Heart left ventricle (tissue), 16 donors: ENCODE measurements at regions not wholly inside any gene's neighbourhood (a gene's known extent, or its start where the extent isn't known, plus 50 kb on each side); places are given as distances from the start of the nearest gene placed in this dataset.

Source experiments
- ATAC-seq, 4 donors: fragments of 200-7000 bp; cut with Tn5 transposase; one replicate each; pipeline ENCODE4 v1.9.1; 2020 to 2022; ENCODE audit warnings: moderate library complexity in 4 of 4, mild to moderate bottlenecking in 3 of 4, moderate number of reproducible peaks in 1 of 4
- DNase-seq, 5 donors: peaks; one replicate each; pipeline ENCODE4 v3.0.0-alpha.2; 2020
- H3K27ac ChIP-seq, 12 donors: fragments of 200-600 bp; sonication (generic) in 4 of 12; one replicate each; pipeline versions ENCODE4 v1.5.0 to v1.8.0; 2016 to 2022; ENCODE audit warnings: mild to moderate bottlenecking in 2 of 12
- H3K27me3 ChIP-seq, 9 donors: fragments of 200-600 bp; sonication (generic) in 2 of 9; one replicate each; pipeline versions ENCODE4 v1.5.1 to v1.8.0; 2016 to 2022; ENCODE audit warnings: mild to moderate bottlenecking in 3 of 9
- H3K36me3 ChIP-seq, 9 donors: fragments of 200-600 bp; sonication (generic) in 2 of 9; one replicate each; pipeline versions ENCODE4 v1.5.0 to v1.8.0; 2018 to 2022; ENCODE audit warnings: mild to moderate bottlenecking in 2 of 9
- H3K4me1 ChIP-seq, 12 donors: fragments of 200-600 bp; sonication (generic) in 4 of 12; one replicate each; pipeline versions ENCODE4 v1.5.0 to v1.8.0; 2016 to 2022; ENCODE audit warnings: mild to moderate bottlenecking in 3 of 12
- H3K4me3 ChIP-seq, 12 donors: fragments of 200-600 bp; sonication (generic) in 4 of 12; one replicate each; pipeline versions ENCODE4 v1.5.0 to v1.8.0; 2017 to 2022; ENCODE audit warnings: mild to moderate bottlenecking in 9 of 12, moderate library complexity in 4 of 12
- H3K9me3 ChIP-seq, 12 donors: fragments of 200-600 bp; sonication (generic) in 4 of 12; one replicate each; pipeline versions ENCODE4 v1.5.0 to v1.8.0; 2016 to 2022; ENCODE audit warnings: mild to moderate bottlenecking in 1 of 12
- CTCF ChIP-seq, 12 donors: fragments of 200-600 bp; sonication (generic) in 4 of 12; IDR thresholded peaks; one replicate each; pipeline versions ENCODE4 v1.5.0 to v1.8.0; 2018 to 2022; ENCODE audit warnings: antibody characterized with exemption in 12 of 12, mild to moderate bottlenecking in 5 of 12
- POLR2A ChIP-seq, 2 donors: fragments of 450-650 bp; IDR thresholded peaks; one replicate each; pipeline ENCODE4 v1.6.1; 2017; ENCODE audit warnings: antibody characterized with exemption in 2 of 2, mild to moderate bottlenecking in 2 of 2, moderate library complexity in 2 of 2
- WGBS, 4 donors: extraction: QIAGEN DNeasy Blood & Tissue Kit in 2 of 4; methylation state at CpG; one replicate each; pipeline versions ENCODE4 v1.1.5 to v1.1.7; 2013 to 2018; 5-methylcytosine and 5-hydroxymethylcytosine counted together
- intact Hi-C, 10 donors: fragments of 100-400 bp; cut with DNase I; formaldehyde crosslinking; loops; one replicate each; pipeline versions ENCODE4 v1.11.1 to v1.14.2; 2022
- donor health status: ischemic (EF 13 %, LVEDD 7.1; RV severe dilation, severe dysfunction).
- donor health status: healthy with polysubstance abuse.
- donor health status: DM: no; HTN: yes; CAD: no.
- donor health status: DM: no; HTN: no; CAD: no.
- donor health status: ischemic (EF 25% LVEDD 6.9; RV normal size, moderate dysfunction).
- donor health status: ischemic (EF 25% LVEDD 5.7; RV mildly dilated, moderate dysfunction).
- donor health status: healthy.
- donor health status: DM: yes; HTN: yes; CAD: no.
- donor health status: ischemic (EF 35%, LVEDD 5.7; RV mildly dilated, moderate dysfunction).
- donor health status: nonischemic (EF 11% LVEDD 7.7; RV severe dilation, severe dysfunction).
- donor health status: DM: yes; HTN: yes; CAD: no.
- donor health status: PGD.
- donor health status: ischemic (EF 29% LVEDD 5.4; RV normal size, mild dysfunction).
- donor health status: nonischemic (EF 23%, LVEDD 6.1; RV moderate dilation, normal function).

GRCh38 chr10:8998751-8999150 is 944.3 kb downstream of the GATA3 start:
- no peaks in the 10 kb centered on the region for H3K27me3 ChIP-seq
- ATAC-seq (no peak), DNase-seq (no peak)
- no peak overlapping the region for H3K4me3 ChIP-seq
- no peaks in the 10 kb centered on the region for H3K9me3 ChIP-seq
- no peaks in the 10 kb centered on the region for H3K36me3 ChIP-seq
- TF ChIP-seq POLR2A (IDR thresholded peaks at IDR 0.05) (no peak), CTCF (IDR thresholded peaks at IDR 0.05) (no peak)
- H3K4me1 ChIP-seq: no peaks in the 10 kb centered on the region
- H3K27ac ChIP-seq: no peak overlapping the region
- intact Hi-C loops: no loop called here

- Histone ChIP-seq H3K27me3 (no peaks in the 10 kb centered on the region), H3K9me3 (no peaks in the 10 kb centered on the region), H3K27ac (no peak overlapping the region), H3K4me1 (no peaks in the 10 kb centered on the region), H3K36me3 (no peaks in the 10 kb centered on the region), H3K4me3 (no peak overlapping the region)
- DNase-seq (no peak), ATAC-seq (no peak)
- TF ChIP-seq POLR2A (IDR thresholded peaks at IDR 0.05) (no peak), CTCF (IDR thresholded peaks at IDR 0.05) (no peak)
- intact Hi-C loops: no loop called here
- 89 to 93% (median 91%) methylated on average over 4 of the region's 4 CpGs for WGBS, 4 donors
These were observed 948.6 kb downstream of the GATA3 start for GRCh38 chr10:9003122-9003521.

- 85 to 93% (median 89%) methylated on average over 6 of the region's 6 CpGs for WGBS, 4 donors
- DNase-seq (no peak), ATAC-seq (no peak)
- H3K27ac ChIP-seq: no peak overlapping the region
- no peaks in the 10 kb centered on the region for H3K27me3 ChIP-seq
- no peaks in the 10 kb centered on the region for H3K36me3 ChIP-seq
- no peaks in the 10 kb centered on the region for H3K4me1 ChIP-seq
- H3K9me3 ChIP-seq: no peaks in the 10 kb centered on the region
- TF ChIP-seq CTCF (IDR thresholded peaks at IDR 0.05) (no peak), POLR2A (IDR thresholded peaks at IDR 0.05) (no peak)
- no peak overlapping the region for H3K4me3 ChIP-seq
- intact Hi-C loops: no loop called here
These were observed 950.2 kb downstream of the GATA3 start for GRCh38 chr10:9004736-9005135.

GRCh38 chr10:9009505-9009904 is 955.0 kb downstream of the GATA3 start:
- WGBS, 4 donors: 81 to 84% (median 83%) methylated on average over 9 of the region's 9 CpGs
- Histone ChIP-seq H3K9me3 (no peaks in the 10 kb centered on the region), H3K4me3 (no peak overlapping the region), H3K27me3 (no peaks in the 10 kb centered on the region), H3K27ac (no peak overlapping the region), H3K4me1 (no peaks in the 10 kb centered on the region), H3K36me3 (no peaks in the 10 kb centered on the region)
- ATAC-seq (no peak), DNase-seq (no peak)
- no peak for TF ChIP-seq CTCF (IDR thresholded peaks at IDR 0.05)
- TF ChIP-seq POLR2A (IDR thresholded peaks at IDR 0.05): no peak
- intact Hi-C loops: no loop called here
